ENCODE measurements at regions not wholly inside any gene's neighbourhood (a gene's known extent, or its start where the extent isn't known, plus 50 kb on each side); places are given as distances from the start of the nearest gene placed in this dataset.
"Not testable (repeated sequence)": the region's sequence is repeated elsewhere in the genome, so short reads cannot be mapped to it uniquely, and the experiment has no call there.

DNA sequence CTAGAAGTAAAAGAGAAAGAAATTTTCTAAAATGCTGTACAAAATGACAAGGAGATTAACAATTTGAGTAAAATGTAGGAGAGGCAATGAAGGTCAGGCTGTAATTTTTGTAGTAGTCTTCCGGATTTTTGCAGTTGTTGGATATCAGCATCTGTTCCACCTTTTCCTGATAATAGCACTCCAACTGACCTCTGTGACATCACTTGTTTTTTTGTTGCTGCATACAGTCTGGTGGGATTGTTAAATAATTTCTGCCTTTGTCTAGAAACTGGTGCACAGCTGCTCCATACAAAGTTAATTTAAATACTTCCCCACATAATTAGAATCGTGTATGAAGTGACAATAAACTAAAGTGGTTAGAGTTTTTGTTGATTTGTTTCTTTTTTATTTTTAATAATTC is 731.4 kb downstream of the PLOD2 start:
- no peak overlapping the region for H3K27ac ChIP-seq (ENCODE audit: low read depth, low read length)
- CTCF ChIA-PET, result no interaction called here
- TF ChIP-seq, protein P1, sequence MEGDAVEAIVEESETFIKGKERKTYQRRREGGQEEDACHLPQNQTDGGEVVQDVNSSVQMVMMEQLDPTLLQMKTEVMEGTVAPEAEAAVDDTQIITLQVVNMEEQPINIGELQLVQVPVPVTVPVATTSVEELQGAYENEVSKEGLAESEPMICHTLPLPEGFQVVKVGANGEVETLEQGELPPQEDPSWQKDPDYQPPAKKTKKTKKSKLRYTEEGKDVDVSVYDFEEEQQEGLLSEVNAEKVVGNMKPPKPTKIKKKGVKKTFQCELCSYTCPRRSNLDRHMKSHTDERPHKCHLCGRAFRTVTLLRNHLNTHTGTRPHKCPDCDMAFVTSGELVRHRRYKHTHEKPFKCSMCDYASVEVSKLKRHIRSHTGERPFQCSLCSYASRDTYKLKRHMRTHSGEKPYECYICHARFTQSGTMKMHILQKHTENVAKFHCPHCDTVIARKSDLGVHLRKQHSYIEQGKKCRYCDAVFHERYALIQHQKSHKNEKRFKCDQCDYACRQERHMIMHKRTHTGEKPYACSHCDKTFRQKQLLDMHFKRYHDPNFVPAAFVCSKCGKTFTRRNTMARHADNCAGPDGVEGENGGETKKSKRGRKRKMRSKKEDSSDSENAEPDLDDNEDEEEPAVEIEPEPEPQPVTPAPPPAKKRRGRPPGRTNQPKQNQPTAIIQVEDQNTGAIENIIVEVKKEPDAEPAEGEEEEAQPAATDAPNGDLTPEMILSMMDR (IDR thresholded peaks at IDR 0.05; ENCODE audit: low read depth, low read length), result no peak
- DNase-seq (ENCODE audit: low read depth, low spot score), result no peak
- H3K4me3 ChIP-seq (ENCODE audit: low read depth, low read length), result no peak overlapping the region
- no peaks in the 10 kb centered on the region for H3K9me3 ChIP-seq (ENCODE audit: control insufficient read depth, insufficient read depth, low read length)
- H3K27me3 ChIP-seq (ENCODE audit: control insufficient read depth, insufficient read depth, low read length), result no peaks in the 10 kb centered on the region
- POLR2A ChIA-PET, result no interaction called here

GRCh38 chr3:145448436-145448835 is 712.5 kb downstream of the PLOD2 start:
- Histone ChIP-seq H3K9me3 (ENCODE audit: control insufficient read depth, insufficient read depth, low read length) (no peaks in the 10 kb centered on the region), H3K4me3 (ENCODE audit: low read depth, low read length) (no peak overlapping the region), H3K27ac (ENCODE audit: low read depth, low read length) (no peak overlapping the region), H3K27me3 (ENCODE audit: control insufficient read depth, insufficient read depth, low read length) (no peaks in the 10 kb centered on the region)
- POLR2A ChIA-PET, result no interaction called here
- TF ChIP-seq, protein P1 (IDR thresholded peaks at IDR 0.05; ENCODE audit: low read depth, low read length), result no peak
- no peak for DNase-seq (ENCODE audit: low read depth, low spot score)
- CTCF ChIA-PET, result no interaction called here

DNA sequence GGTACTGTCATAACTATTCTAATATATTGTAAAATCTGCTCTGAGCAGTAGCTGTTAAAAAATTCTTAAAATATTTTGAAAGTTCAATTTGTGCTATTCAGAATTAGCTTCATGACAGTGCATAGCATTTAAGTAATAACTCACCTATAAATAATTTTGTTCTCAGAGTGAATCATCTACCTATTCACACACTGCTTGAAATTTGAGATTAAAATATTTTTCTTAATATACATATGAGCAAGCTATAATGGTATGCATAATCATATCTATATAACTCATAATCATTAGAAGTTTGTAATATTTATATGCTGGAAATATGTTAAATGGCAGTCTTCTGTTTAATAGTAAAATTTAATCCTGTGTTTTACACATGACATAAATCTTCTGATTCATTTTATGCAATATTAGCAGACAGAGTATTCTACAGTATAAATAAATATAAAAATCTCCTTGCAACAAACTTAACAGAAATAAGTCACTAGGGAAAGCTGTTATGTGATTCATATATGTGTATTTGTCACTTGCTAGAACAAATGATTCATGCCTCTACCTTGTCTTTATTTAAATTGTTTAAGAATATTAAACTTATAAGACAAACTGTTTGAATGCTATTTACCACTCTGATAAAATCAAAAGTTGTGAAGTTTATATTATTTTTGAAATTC is 710.8 kb downstream of the PLOD2 start:
- TF ChIP-seq, protein P1 (IDR thresholded peaks at IDR 0.05; ENCODE audit: low read depth, low read length), result no peak
- Histone ChIP-seq H3K4me3 (ENCODE audit: low read depth, low read length) (no peak overlapping the region), H3K9me3 (ENCODE audit: control insufficient read depth, insufficient read depth, low read length) (no peaks in the 10 kb centered on the region), H3K27me3 (ENCODE audit: control insufficient read depth, insufficient read depth, low read length) (no peaks in the 10 kb centered on the region), H3K27ac (ENCODE audit: low read depth, low read length) (no peak overlapping the region)
- ChIA-PET POLR2A (no interaction called here), CTCF (no interaction called here)
- no peak for DNase-seq (ENCODE audit: low read depth, low spot score)

DNA sequence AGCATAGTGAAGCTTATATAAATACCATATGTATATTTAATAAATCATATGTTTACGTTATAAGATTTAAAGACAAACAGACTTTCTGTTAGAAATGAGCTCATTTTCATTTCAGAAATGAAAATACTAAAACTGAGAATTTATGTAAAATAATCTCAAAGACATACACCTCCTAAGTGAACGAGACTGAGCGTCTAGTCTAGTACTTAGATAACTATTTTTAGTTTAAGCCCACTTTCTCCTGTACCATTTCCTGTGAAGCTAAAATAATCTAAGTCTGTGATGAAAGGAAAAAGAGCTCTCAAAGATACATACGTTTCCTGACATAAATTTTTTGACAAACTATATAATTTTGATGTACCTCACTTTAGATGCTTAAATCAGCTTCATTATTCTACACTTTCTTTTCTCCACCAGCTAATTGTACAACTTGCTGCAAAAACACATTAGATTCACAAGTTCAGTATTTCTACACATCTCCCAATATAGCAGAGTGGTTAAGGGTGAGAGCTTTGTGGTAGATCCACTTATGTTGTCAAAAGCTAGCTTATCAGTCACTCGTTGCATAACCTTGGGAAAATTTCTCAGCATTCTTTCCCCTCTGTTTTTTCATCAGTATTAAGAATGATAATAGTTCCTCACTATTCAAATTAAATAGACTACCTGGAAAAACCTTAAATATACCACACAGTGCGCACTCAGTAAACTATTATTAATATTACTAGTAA is 703.0 kb downstream of the PLOD2 start:
- TF ChIP-seq, protein P1 (IDR thresholded peaks at IDR 0.05; ENCODE audit: low read depth, low read length), result no peak
- no peaks in the 10 kb centered on the region for H3K9me3 ChIP-seq (ENCODE audit: control insufficient read depth, insufficient read depth, low read length)
- no peak overlapping the region for H3K4me3 ChIP-seq (ENCODE audit: low read depth, low read length)
- DNase-seq (ENCODE audit: low read depth, low spot score), result no peak
- no peak overlapping the region for H3K27ac ChIP-seq (ENCODE audit: low read depth, low read length)
- POLR2A ChIA-PET, result no interaction called here
- CTCF ChIA-PET, result no interaction called here
- H3K27me3 ChIP-seq (ENCODE audit: control insufficient read depth, insufficient read depth, low read length), result no peaks in the 10 kb centered on the region

GRCh38 chr3:145459681-145460080 is 701.3 kb downstream of the PLOD2 start:
- H3K4me3 ChIP-seq (ENCODE audit: low read depth, low read length), result not testable (repeated sequence)

More at GRCh38 chr3:145459681-145460080, 701.3 kb downstream of the PLOD2 start:
- H3K9me3 ChIP-seq (ENCODE audit: control insufficient read depth, insufficient read depth, low read length); CTCF ChIA-PET; DNase-seq (ENCODE audit: low read depth, low spot score); H3K27me3 ChIP-seq (ENCODE audit: control insufficient read depth, insufficient read depth, low read length); POLR2A ChIA-PET; H3K27ac ChIP-seq (ENCODE audit: low read depth, low read length): not testable (repeated sequence)
